ENCODE measurements at regions not wholly inside any gene's neighbourhood (a gene's known extent, or its start where the extent isn't known, plus 50 kb on each side); places are given as distances from the start of the nearest gene placed in this dataset.

GRCh38 chr12:108063192-108063591 lies 65.9 kb upstream of the WSCD2 start:
- POLR2A ChIA-PET: no interaction called here
- TF ChIP-seq, protein P1, sequence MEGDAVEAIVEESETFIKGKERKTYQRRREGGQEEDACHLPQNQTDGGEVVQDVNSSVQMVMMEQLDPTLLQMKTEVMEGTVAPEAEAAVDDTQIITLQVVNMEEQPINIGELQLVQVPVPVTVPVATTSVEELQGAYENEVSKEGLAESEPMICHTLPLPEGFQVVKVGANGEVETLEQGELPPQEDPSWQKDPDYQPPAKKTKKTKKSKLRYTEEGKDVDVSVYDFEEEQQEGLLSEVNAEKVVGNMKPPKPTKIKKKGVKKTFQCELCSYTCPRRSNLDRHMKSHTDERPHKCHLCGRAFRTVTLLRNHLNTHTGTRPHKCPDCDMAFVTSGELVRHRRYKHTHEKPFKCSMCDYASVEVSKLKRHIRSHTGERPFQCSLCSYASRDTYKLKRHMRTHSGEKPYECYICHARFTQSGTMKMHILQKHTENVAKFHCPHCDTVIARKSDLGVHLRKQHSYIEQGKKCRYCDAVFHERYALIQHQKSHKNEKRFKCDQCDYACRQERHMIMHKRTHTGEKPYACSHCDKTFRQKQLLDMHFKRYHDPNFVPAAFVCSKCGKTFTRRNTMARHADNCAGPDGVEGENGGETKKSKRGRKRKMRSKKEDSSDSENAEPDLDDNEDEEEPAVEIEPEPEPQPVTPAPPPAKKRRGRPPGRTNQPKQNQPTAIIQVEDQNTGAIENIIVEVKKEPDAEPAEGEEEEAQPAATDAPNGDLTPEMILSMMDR (IDR thresholded peaks at IDR 0.05; ENCODE audit: control extremely low read depth, extremely low read depth, low read depth, missing control alignments): peak; percentile 24
- CTCF ChIA-PET: interaction anchor here (0.9 to 2.6 kb wide), 14 partner anchors 9 to 1048 kb away, joined by 3 to 10 read pairs (median 3); no protein-coding TSS in a partner anchor
- no peak for DNase-seq (ENCODE audit: extremely low spot score)

- TF ChIP-seq, protein P1 (IDR thresholded peaks at IDR 0.05; ENCODE audit: control extremely low read depth, extremely low read depth, low read depth, missing control alignments): no peak
- ChIA-PET POLR2A (no interaction called here), CTCF (interaction anchor here (0.9 to 2.6 kb wide), 7 partner anchors 9 to 392 kb away, joined by 3 to 7 read pairs (median 4); no protein-coding TSS in a partner anchor)
- no peak for DNase-seq (ENCODE audit: extremely low spot score)
These were observed 64.0 kb upstream of the WSCD2 start for GRCh38 chr12:108065069-108065468.

- TF ChIP-seq, protein P1 (IDR thresholded peaks at IDR 0.05; ENCODE audit: control extremely low read depth, extremely low read depth, low read depth, missing control alignments): no peak
- ChIA-PET CTCF (interaction anchor here (1.9 kb wide), 1 partner anchor 390 kb away, joined by 6 read pairs; no protein-coding TSS in a partner anchor), POLR2A (no interaction called here)
- DNase-seq (ENCODE audit: extremely low spot score): no peak
These were observed 62.2 kb upstream of the WSCD2 start for GRCh38 chr12:108066583-108067577.

DNA sequence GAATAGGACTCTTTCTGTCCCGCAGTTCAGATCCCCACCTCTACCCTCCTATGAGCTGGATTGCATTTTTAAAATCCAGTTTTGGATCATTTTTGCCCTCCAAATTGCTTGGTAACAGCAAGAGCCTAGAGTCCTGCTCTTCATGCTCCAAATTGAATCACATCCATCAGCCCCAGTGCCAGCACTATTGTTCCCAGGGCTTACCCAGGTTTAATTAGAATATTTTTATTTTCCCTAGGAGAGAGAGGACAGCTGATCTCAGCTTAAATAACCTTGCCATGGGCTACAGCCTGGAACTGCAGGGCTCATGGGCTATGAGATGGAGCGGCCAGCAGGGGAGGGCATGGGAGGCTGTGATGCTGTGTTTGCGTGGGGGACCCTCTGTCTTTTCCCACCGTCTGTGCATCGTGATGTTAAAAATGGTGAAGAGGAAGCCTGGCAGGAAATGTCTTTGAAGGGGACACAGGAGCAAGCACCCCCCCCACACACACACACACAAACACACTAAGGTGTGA lies 59.4 kb upstream of the WSCD2 start:
- ChIA-PET CTCF (interaction anchor here (1.7 kb wide), 1 partner anchor 425 kb away, joined by 3 read pairs; no protein-coding TSS in a partner anchor), POLR2A (no interaction called here)
- TF ChIP-seq, protein P1 (IDR thresholded peaks at IDR 0.05; ENCODE audit: control extremely low read depth, extremely low read depth, low read depth, missing control alignments): no peak
- no peak for DNase-seq (ENCODE audit: extremely low spot score)

GRCh38 chr12:108075561-108075960 lies 53.5 kb upstream of the WSCD2 start:
- TF ChIP-seq, protein P1 (IDR thresholded peaks at IDR 0.05; ENCODE audit: control extremely low read depth, extremely low read depth, low read depth, missing control alignments): no peak
- CTCF ChIA-PET: interaction anchor here (0.8 to 1.2 kb wide), 2 partner anchors 10 to 13 kb away, joined by 3 to 4 read pairs; no protein-coding TSS in a partner anchor
- POLR2A ChIA-PET: no interaction called here
- DNase-seq (ENCODE audit: extremely low spot score): no peak

GRCh38 chr12:108076556-108076955 lies 52.5 kb upstream of the WSCD2 start:
- DNase-seq (ENCODE audit: extremely low spot score): no peak
- TF ChIP-seq, protein P1 (IDR thresholded peaks at IDR 0.05; ENCODE audit: control extremely low read depth, extremely low read depth, low read depth, missing control alignments): no peak
- POLR2A ChIA-PET: no interaction called here
- CTCF ChIA-PET: interaction anchor here (1.2 kb wide), 2 partner anchors 11 to 13 kb away, joined by 3 to 4 read pairs; no protein-coding TSS in a partner anchor

Data from GM10248 (cell line).